GM21528 (cell line): ENCODE measurements at regions not wholly inside any gene's neighbourhood (a gene's known extent, or its start where the extent isn't known, plus 50 kb on each side); places are given as distances from the start of the nearest gene placed in this dataset.
"Not testable (repeated sequence)": the region's sequence is repeated elsewhere in the genome, so short reads cannot be mapped to it uniquely, and the experiment has no call there.

Source experiments
- ATAC-seq: cut with Tn5 transposase; IDR thresholded peaks from one replicate; pipeline ENCODE4 v1.9.1; 2021; ENCODE audit warnings: mild to moderate bottlenecking, moderate library complexity; ENCODE audit not compliant: unreplicated experiment, low FRiP score

GRCh38 chr16:85514598-85515318 lies 98.4 kb upstream of the GSE1 start:
- ATAC-seq = no peak

GRCh38 chr16:85515319-85515745 lies 97.8 kb upstream of the GSE1 start:
- no peak for ATAC-seq

GRCh38 chr16:85515830-85516397 lies 97.2 kb upstream of the GSE1 start:
- no peak for ATAC-seq

GRCh38 chr16:85517154-85517553 lies 96.0 kb upstream of the GSE1 start:
- ATAC-seq = no peak

- ATAC-seq = no peak
These were observed 95.5 kb upstream of the GSE1 start for GRCh38 chr16:85517563-85518179.

- ATAC-seq = no peak
These were observed 94.6 kb upstream of the GSE1 start for GRCh38 chr16:85518398-85519049.

- ATAC-seq = not testable (repeated sequence)
These were observed 94.1 kb upstream of the GSE1 start for GRCh38 chr16:85519050-85519440.

- ATAC-seq = no peak
These were observed 93.4 kb upstream of the GSE1 start for GRCh38 chr16:85519540-85520231.

GRCh38 chr16:85520853-85521521 lies 92.1 kb upstream of the GSE1 start:
- ATAC-seq = no peak

GRCh38 chr16:85521552-85522307 lies 91.4 kb upstream of the GSE1 start:
- ATAC-seq = no peak

- no peak for ATAC-seq
These were observed 90.7 kb upstream of the GSE1 start for GRCh38 chr16:85522308-85522841.

- no peak for ATAC-seq
These were observed 90.1 kb upstream of the GSE1 start for GRCh38 chr16:85522842-85523601.

- no peak for ATAC-seq
These were observed 89.3 kb upstream of the GSE1 start for GRCh38 chr16:85523602-85524364.

- ATAC-seq = no peak
These were observed 88.8 kb upstream of the GSE1 start for GRCh38 chr16:85524365-85524629.

- no peak for ATAC-seq
These were observed 88.3 kb upstream of the GSE1 start for GRCh38 chr16:85524630-85525419.

- ATAC-seq = no peak
These were observed 87.5 kb upstream of the GSE1 start for GRCh38 chr16:85525420-85526184.
